ENCODE measurements at regions not wholly inside any gene's neighbourhood (a gene's known extent, or its start where the extent isn't known, plus 50 kb on each side); places are given as distances from the start of the nearest gene placed in this dataset.

DNA sequence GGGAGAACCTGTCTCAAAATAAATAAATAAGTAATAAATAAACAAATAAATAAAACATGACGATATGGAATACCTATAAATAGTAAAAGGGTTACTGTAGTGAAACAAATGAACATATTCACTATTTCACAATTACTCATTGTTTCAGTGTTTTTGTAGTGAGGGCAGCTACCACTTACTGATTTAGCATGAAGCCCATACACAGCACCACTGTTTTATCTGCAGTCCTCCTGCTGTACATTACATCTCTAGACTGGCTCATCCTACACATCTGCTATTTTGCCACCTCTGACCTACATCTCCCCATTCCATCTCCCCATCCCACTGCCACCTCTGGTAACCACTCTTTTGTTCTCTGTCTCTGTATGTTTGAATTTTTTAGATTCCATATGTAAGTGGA lies 332.7 kb upstream of the SMIM21 start:
- Mint-ChIP-seq H3K27ac (no peak overlapping the region), H3K4me3 (no peak overlapping the region), H3K36me3 (ENCODE audit: insufficient read depth) (no peaks in the 10 kb centered on the region), H3K4me1 (ENCODE audit: low read depth in 2 of 2) (no peaks in the 10 kb centered on the region), H3K9me3 (no peaks in the 10 kb centered on the region), H3K27me3 (peaks cover 0 to 18% of the 10 kb centered on the region in 2 donors)
- ATAC-seq (replicated peaks) (no peak), DNase-seq (no peak)

DNA sequence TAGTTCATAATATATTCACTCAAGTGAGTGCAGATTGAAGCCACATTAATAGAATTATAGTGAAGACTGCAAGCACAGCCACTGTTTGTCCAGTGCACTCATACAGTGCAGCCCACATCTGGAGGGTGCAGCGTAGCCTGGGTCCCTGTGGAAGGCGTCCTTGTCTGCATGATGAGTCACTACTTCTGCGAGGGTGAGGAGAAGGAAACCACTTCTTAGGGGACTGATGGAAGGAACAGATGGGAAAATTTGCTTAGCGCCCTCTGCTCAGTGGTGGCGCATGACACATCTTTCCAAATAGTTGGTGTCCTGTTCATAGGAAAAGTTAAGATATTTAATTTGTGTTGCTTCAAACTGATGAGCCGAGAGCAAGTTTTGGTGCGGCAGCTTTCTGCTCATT lies 330.4 kb upstream of the SMIM21 start:
- Mint-ChIP-seq H3K27ac (no peak overlapping the region), H3K9me3 (no peaks in the 10 kb centered on the region), H3K4me3 (no peak overlapping the region), H3K4me1 (ENCODE audit: low read depth in 2 of 2) (no peaks in the 10 kb centered on the region), H3K36me3 (ENCODE audit: insufficient read depth) (no peaks in the 10 kb centered on the region), H3K27me3 (peaks cover 0 to 7% of the 10 kb centered on the region in 2 donors)
- ATAC-seq (replicated peaks), result no peak
- no peak for DNase-seq

DNA sequence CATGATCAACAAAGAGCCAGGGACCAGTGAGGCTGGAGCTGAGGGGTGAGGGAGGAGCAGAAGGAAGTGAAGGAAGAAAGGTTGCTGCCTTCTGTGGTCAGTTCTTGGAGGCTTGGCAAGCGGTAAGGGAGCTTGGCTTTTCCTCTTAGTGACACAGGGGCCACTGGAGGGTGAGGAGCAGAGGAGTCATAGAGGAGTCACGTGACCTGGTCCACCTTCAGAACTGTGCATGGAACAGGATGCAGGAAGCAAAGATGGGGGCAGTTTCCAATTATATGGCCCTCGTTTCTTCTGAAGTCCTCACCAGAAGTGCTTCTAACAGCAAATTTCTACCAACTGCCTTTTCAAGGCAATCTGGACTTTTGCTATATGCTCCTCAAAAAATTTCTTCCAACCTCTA lies 326.9 kb upstream of the SMIM21 start:
- ATAC-seq (replicated peaks) (no peak), DNase-seq (no peak)
- Mint-ChIP-seq H3K27me3 (peaks cover 3 to 6% of the 10 kb centered on the region in 2 donors), H3K36me3 (ENCODE audit: insufficient read depth) (no peaks in the 10 kb centered on the region), H3K9me3 (peaks cover 0 to 4% of the 10 kb centered on the region in 2 donors), H3K4me3 (no peak overlapping the region), H3K27ac (no peak overlapping the region), H3K4me1 (ENCODE audit: low read depth in 2 of 2) (no peaks in the 10 kb centered on the region)

DNA sequence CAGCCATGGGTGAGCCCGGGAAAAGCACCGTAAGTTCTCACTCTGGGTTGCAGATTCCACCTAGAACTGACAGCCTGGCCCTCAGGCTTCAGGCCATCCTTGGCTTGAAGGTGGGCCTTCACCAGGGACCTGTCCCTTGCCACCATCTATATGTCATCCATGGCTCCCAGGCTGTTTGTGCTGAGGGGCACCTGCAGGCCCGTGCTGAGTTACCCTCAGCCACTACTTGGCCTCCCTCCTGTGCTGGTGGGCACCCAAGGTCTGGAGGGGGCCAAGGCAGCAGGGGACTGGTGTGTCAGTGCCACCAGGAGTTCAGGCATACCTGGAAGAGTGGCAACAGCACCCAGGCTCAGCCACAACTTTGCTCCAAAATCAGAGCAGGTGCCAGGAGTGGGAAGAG lies 326.2 kb upstream of the SMIM21 start:
- Mint-ChIP-seq H3K9me3 (peaks cover 0 to 4% of the 10 kb centered on the region in 2 donors), H3K36me3 (ENCODE audit: insufficient read depth) (no peaks in the 10 kb centered on the region), H3K27ac (no peak overlapping the region), H3K27me3 (peaks cover 0 to 6% of the 10 kb centered on the region in 2 donors), H3K4me3 (no peak overlapping the region), H3K4me1 (ENCODE audit: low read depth in 2 of 2) (no peaks in the 10 kb centered on the region)
- no peak for DNase-seq
- ATAC-seq (replicated peaks), result no peak

DNA sequence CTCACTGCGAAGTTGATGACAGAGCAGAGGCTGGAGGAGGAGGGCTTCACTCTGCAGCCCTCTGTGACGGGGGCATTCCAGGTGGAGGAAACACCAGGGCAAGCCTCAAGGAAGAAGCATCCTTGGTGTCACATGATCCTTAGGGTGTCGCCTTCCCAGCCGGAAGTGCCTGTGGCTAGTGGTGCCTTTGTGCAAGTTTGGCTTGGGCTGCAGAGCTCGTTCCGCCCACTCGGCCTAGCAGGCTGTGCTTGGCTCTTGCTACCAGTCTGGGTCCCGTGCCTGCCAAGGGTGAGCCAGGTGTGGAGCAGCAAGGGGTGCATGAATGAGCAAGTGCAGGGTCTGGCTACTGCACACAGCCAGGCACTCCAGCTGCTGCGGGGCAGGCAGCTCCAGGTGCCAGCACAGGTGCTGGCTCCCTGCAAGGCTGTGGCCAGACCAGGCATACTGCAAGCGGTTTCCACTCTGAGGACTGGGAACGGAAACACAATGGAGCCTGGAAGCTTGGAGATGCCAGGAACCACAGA lies 325.3 kb upstream of the SMIM21 start:
- no peak overlapping the region for H3K4me3 Mint-ChIP-seq
- H3K27me3 Mint-ChIP-seq, result peaks cover 0 to 6% of the 10 kb centered on the region in 2 donors

DNA sequence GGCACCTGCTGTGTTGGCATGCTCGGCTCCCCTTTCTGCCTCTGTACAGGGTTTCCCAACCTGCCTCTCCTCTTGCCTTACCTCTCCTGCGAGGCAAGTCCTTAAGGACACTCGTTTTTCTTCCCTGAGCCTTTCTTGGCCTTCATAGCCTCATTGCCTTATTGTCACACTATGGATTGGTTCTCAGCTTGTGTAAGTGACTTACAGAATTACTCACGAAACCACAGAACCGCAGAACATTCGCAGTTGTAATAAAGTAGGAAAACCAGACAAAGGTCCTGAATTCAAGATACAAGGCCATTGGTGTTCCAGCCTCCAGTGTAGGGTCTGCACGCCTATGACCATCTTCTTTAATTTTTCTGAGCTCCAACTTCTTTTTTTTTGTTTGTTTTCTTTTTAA lies 317.6 kb upstream of the SMIM21 start:
- H3K4me3 Mint-ChIP-seq, result no peak overlapping the region
- no peaks in the 10 kb centered on the region for H3K27me3 Mint-ChIP-seq
- DNase-seq, result no peak

More for the DNA sequence above, 325.3 kb upstream of the SMIM21 start:
- Mint-ChIP-seq H3K27ac (no peak overlapping the region), H3K4me1 (ENCODE audit: low read depth in 2 of 2) (no peaks in the 10 kb centered on the region), H3K36me3 (ENCODE audit: insufficient read depth) (no peaks in the 10 kb centered on the region), H3K9me3 (peaks cover 0 to 4% of the 10 kb centered on the region in 2 donors)
- ATAC-seq (replicated peaks) (no peak), DNase-seq (no peak)

DNA sequence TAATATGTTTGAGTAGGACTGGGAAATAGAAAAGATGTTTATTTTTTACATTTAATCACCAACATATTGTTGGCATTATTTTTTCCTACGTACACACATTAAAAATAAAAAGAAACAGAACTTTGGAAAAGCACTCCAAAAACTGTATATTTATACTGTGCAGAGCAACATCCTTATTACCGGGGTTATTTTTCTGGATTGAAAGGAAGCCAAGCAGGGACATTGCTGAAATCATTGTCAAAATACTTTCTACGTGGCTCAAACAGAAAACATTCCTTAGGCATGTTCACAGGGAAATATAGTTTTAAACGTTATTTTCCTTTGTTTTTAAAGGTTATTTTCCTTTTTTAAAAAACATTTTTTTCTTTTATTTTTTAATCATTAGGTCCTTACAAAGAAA lies 315.0 kb upstream of the SMIM21 start:
- ATAC-seq (replicated peaks) (no peak), DNase-seq (no peak)
- no peak overlapping the region for H3K27ac Mint-ChIP-seq
- H3K36me3 Mint-ChIP-seq (ENCODE audit: insufficient read depth), result no peaks in the 10 kb centered on the region
- H3K9me3 Mint-ChIP-seq, result no peaks in the 10 kb centered on the region
- H3K4me1 Mint-ChIP-seq (ENCODE audit: low read depth in 2 of 2), result no peaks in the 10 kb centered on the region
- no peaks in the 10 kb centered on the region for H3K27me3 Mint-ChIP-seq
- no peak overlapping the region for H3K4me3 Mint-ChIP-seq

More for the DNA sequence above, 317.6 kb upstream of the SMIM21 start:
- Mint-ChIP-seq H3K9me3 (no peaks in the 10 kb centered on the region), H3K27ac (no peak overlapping the region), H3K36me3 (ENCODE audit: insufficient read depth) (no peaks in the 10 kb centered on the region), H3K4me1 (ENCODE audit: low read depth in 2 of 2) (no peaks in the 10 kb centered on the region)
- ATAC-seq (replicated peaks), result no peak

DNA sequence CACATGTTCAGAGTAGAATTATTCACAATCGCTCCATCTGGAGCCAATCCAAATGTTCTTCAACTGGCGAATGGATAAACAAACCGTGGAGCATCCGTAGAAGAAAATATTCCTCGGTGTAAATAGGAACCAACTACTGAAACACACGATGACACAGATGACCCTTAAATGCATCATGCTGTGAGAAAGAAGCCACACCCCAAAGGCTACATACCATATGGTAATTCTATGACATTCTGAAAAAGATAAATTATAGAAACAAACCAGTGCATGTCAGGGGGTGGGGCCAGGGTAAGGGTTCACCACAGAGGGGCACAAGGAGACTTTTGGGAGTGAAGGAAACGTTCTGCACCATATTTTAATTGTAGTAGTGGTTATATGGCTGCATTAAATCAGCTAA lies 312.2 kb upstream of the SMIM21 start:
- ATAC-seq (replicated peaks), result no peak
- DNase-seq, result no peak
- no peak overlapping the region for H3K27ac Mint-ChIP-seq

DNA sequence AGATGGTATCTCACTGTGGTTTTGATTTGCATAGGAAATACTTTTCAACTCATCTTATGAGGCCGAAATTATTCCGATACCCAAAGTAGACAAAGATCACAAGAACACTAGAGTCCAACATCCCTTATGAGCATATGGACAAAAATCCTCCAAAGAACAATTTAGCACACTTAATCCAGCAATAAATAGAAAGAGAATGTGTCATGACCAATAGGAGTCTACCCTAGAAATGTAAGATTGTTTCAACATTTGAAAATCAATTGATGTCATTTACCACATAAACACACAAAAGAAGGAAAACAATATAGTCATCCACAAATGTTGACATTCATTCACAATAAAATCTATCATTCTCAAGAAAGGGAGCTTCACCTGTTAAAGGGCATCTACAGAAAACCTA lies 307.8 kb upstream of the SMIM21 start:
- H3K36me3 Mint-ChIP-seq (ENCODE audit: insufficient read depth), result no peaks in the 10 kb centered on the region
- H3K27ac Mint-ChIP-seq, result no peak overlapping the region
- peaks cover 5 to 13% of the 10 kb centered on the region in 2 donors for H3K27me3 Mint-ChIP-seq
- no peak for DNase-seq
- H3K4me3 Mint-ChIP-seq, result no peak overlapping the region
- H3K9me3 Mint-ChIP-seq, result peaks cover 3 to 7% of the 10 kb centered on the region in 2 donors
- H3K4me1 Mint-ChIP-seq (ENCODE audit: low read depth in 2 of 2), result no peaks in the 10 kb centered on the region
- ATAC-seq (replicated peaks), result no peak

More for the DNA sequence above, 312.2 kb upstream of the SMIM21 start:
- no peak overlapping the region for H3K4me3 Mint-ChIP-seq
- H3K4me1 Mint-ChIP-seq (ENCODE audit: low read depth in 2 of 2), result no peaks in the 10 kb centered on the region
- no peaks in the 10 kb centered on the region for H3K36me3 Mint-ChIP-seq (ENCODE audit: insufficient read depth)
- no peaks in the 10 kb centered on the region for H3K27me3 Mint-ChIP-seq
- peaks cover 3 to 7% of the 10 kb centered on the region in 2 donors for H3K9me3 Mint-ChIP-seq

DNA sequence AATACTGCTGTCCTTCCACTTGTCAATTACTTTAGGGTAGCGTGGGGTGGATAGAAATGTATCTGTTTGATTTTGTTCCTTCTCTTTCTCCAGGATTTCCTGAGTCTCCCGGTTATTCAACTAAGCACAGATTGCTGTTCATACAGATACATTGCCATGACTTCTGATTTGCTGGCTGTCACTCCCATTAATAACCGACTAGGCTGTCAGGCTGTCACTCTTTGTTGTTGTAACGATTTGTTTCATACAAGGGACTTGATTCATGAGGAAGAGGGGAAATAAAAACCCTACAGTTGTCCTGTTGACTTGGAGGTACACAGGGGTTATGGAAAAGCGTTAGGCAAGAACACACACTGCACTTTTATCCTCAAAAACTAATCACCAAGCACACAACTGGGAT lies 302.7 kb upstream of the SMIM21 start:
- no peaks in the 10 kb centered on the region for H3K9me3 Mint-ChIP-seq
- no peak for ATAC-seq (replicated peaks)
- no peak for DNase-seq
- H3K4me1 Mint-ChIP-seq (ENCODE audit: low read depth in 2 of 2), result no peaks in the 10 kb centered on the region
- H3K36me3 Mint-ChIP-seq (ENCODE audit: insufficient read depth), result no peaks in the 10 kb centered on the region
- H3K27me3 Mint-ChIP-seq, result peaks cover 31 to 51% of the 10 kb centered on the region in 2 donors
- H3K4me3 Mint-ChIP-seq, result no peak overlapping the region
- no peak overlapping the region for H3K27ac Mint-ChIP-seq

DNA sequence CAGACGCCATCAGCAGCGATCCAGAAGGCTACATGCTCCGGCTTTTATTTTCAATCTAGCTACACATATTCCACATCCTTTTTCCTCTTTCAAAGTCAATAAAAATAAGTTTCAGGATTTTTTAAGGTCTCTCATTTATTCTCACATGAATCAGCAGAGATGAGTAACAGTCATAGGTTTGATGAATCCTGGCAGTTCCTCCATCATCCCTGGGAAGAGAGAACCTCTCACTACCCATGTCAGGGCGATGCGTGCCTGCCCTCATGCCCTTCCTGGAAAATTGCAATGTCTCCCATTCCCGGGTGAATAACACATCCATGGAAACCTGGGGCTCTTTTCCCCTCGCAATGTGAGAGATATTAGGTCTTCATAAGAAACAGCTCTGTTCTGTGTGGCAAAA lies 301.1 kb upstream of the SMIM21 start:
- ATAC-seq (replicated peaks), result no peak
- no peaks in the 10 kb centered on the region for H3K9me3 Mint-ChIP-seq
- H3K36me3 Mint-ChIP-seq (ENCODE audit: insufficient read depth), result no peaks in the 10 kb centered on the region
- H3K27me3 Mint-ChIP-seq, result peaks cover 34 to 53% of the 10 kb centered on the region in 2 donors
- no peak overlapping the region for H3K27ac Mint-ChIP-seq
- H3K4me1 Mint-ChIP-seq (ENCODE audit: low read depth in 2 of 2), result no peaks in the 10 kb centered on the region
- no peak for DNase-seq
- H3K4me3 Mint-ChIP-seq, result no peak overlapping the region

DNA sequence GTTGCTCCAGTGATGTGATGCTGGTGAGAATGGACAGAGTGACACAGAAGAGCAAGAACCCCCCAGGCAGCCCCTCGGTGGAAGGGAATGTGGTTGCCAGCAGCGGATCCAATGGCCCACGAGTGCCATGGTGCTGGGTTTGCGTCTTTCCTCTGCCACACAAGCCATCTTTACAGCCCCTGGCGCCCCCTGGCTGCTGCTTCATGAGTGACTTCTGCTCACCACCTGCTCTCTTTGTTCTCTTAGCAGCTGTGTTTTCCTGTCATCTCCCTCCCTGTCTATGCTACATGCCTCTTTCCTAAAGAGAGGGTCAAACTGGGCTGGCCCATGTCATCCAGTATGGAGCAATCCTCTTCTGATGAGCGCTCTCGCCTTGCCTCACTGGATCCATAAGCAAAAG lies 300.0 kb upstream of the SMIM21 start:
- ATAC-seq (replicated peaks) (no peak), DNase-seq (no peak)
- no peak overlapping the region for H3K27ac Mint-ChIP-seq
- H3K27me3 Mint-ChIP-seq, result peaks cover 37 to 53% of the 10 kb centered on the region in 2 donors
- no peaks in the 10 kb centered on the region for H3K36me3 Mint-ChIP-seq (ENCODE audit: insufficient read depth)
- no peaks in the 10 kb centered on the region for H3K4me1 Mint-ChIP-seq (ENCODE audit: low read depth in 2 of 2)
- H3K4me3 Mint-ChIP-seq, result no peak overlapping the region
- H3K9me3 Mint-ChIP-seq, result no peaks in the 10 kb centered on the region

DNA sequence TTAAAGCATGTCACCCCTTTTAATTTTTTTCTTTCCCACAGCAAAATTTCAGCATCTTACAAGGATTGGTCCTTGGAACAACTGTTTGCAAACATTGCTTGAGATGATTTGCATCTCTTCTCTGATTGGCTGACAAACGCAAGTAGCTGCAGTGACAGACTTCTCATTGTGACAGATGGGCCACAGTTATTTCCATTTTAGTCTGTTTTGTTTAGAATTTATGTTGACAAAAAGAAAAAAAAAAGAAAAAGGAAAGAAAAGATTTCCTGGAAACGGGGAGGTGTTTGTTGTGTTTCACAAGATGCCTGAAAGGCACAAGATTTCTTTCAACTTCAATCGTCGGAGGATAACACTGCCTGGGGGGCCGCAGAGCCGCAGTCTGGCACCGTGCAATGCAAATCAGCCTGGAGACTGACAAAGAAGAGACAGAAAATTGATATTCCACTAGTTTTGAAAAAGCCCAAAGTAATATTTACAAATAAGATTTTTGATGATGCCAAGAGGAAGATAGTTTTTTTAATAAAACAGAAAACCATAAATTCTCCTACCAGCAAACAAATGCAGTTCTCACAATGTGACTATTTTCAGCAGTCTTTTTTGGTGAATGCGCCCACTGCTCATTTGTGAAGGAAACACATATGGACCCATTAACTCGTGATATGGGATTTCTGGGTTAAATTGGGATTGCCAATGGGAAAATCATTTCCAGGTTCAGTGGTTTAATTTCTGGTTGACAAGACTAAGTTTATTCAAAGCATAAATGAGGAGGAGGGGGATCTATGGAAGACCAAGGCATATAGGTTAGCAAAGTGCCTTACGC lies 296.2 kb upstream of the SMIM21 start:
- peaks cover 27 to 32% of the 10 kb centered on the region in 2 donors for H3K27me3 Mint-ChIP-seq
- H3K4me3 Mint-ChIP-seq, result no peak overlapping the region
- no peak overlapping the region for H3K27ac Mint-ChIP-seq
- ATAC-seq (replicated peaks), result no peak
- H3K4me1 Mint-ChIP-seq (ENCODE audit: low read depth in 2 of 2), result no peaks in the 10 kb centered on the region
- H3K9me3 Mint-ChIP-seq, result peaks cover 0 to 1% of the 10 kb centered on the region in 2 donors
- no peak for DNase-seq
- H3K36me3 Mint-ChIP-seq (ENCODE audit: insufficient read depth), result no peaks in the 10 kb centered on the region

DNA sequence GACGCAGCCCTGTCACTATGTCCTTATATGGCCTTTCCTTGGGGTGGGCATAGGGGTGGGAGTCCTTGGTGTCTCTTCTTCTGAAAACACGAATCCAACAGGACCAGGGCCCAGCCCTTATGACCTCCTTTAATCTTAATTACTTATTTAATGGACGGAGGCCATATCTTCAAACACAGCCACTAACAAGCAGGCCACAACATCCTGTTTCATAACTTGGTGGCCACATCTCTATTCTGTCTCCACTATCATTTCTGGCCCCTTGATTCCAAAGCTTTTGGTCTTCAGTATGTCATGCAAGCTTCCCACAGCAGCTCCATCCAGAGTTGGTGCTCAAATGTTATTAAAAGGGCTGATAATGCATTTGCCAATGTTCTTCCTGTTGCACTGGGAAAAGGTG lies 287.3 kb upstream of the SMIM21 start:
- DNase-seq (no peak), ATAC-seq (replicated peaks) (no peak)
- H3K27ac Mint-ChIP-seq, result no peak overlapping the region
- peaks cover 3 to 8% of the 10 kb centered on the region in 2 donors for H3K9me3 Mint-ChIP-seq
- no peak overlapping the region for H3K4me3 Mint-ChIP-seq
- no peaks in the 10 kb centered on the region for H3K36me3 Mint-ChIP-seq (ENCODE audit: insufficient read depth)
- no peaks in the 10 kb centered on the region for H3K4me1 Mint-ChIP-seq (ENCODE audit: low read depth in 2 of 2)
- no peaks in the 10 kb centered on the region for H3K27me3 Mint-ChIP-seq

Data from effector memory CD8-positive, alpha-beta T cell (primary cell).